Frontal cortex (tissue), 3 donors: ENCODE measurements at regions not wholly inside any gene's neighbourhood (a gene's known extent, or its start where the extent isn't known, plus 50 kb on each side); places are given as distances from the start of the nearest gene placed in this dataset.
"Not testable (repeated sequence)": the region's sequence is repeated elsewhere in the genome, so short reads cannot be mapped to it uniquely, and the experiment has no call there.

ENCODE experiments used
- DNase-seq, 2 donors: peaks; one replicate each; pipeline ENCODE4 v3.0.0; 2012; ENCODE audit warnings: low spot score in 2 of 2
- FAIRE-seq: peaks from 2 replicates; lab custom pipeline; 2012; peaks lifted over from hg19 to GRCh38; lab: Jason Lieb, UNC
- donor health status: control.
- donor health status: control.
- donor health status: control.

- DNase-seq (peak in 1 of 2 donors; percentile 0), FAIRE-seq (no peak)
These were observed 533.1 kb downstream of the TBL1XR1 start for GRCh38 chr3:176663837-176664831.

- FAIRE-seq (no peak), DNase-seq (no peak)
These were observed 533.9 kb downstream of the TBL1XR1 start for GRCh38 chr3:176663387-176663786.

- no peak for DNase-seq
- no peak for FAIRE-seq
These were observed 535.8 kb downstream of the TBL1XR1 start for GRCh38 chr3:176661432-176661964.

DNA sequence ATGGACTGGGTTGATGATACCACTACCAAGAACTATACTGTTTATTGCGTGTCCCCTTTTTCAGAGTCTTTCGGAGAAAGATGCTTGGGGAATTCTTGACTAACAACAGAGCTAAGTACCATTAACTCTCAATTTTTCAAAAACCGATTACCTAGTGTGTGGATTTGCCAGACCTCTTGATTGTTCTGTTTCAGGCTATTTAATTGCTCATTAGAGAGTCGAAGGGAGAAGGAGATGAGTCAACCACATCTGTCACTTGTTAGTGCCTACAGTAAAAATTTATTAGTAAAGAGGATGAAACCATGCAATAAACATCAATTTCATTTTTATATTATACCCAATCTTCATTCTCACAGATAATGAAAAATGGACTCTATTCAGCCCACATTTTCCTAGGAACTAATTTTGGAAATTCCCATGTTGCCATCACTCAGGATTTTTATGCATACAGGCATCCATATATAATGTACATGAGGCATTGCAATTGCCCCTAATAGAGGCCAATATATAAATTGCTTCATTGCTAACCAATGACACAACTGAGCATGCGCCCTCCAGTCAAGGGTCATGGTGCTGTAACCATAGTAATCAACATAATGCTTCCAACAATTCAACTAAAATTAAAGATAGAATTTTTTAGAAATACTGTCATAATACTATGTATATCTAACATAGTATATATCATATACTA is 541.7 kb downstream of the TBL1XR1 start:
- FAIRE-seq: no peak

DNA sequence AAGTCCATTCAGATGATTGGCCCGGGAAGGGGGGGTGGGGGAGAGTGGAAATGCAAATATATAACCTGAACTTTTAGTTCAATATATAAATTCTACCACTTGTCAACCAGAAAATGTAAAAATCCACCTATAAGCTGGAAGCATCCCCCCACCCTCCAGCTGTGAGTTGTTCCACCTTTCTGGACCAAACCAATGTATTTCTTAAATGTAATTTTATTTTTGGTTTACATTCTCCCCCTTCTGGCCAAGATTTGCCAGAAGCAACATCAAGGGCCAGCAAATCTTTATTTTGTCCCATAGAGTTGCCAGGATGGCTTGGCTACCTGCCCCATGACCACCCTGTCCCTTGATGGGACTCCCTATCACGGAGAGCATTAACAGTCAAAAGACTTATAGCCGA is 545.7 kb downstream of the TBL1XR1 start:
- FAIRE-seq (no peak), DNase-seq (no peak)

More for the DNA sequence above, 541.7 kb downstream of the TBL1XR1 start:
- no peak for DNase-seq

DNA sequence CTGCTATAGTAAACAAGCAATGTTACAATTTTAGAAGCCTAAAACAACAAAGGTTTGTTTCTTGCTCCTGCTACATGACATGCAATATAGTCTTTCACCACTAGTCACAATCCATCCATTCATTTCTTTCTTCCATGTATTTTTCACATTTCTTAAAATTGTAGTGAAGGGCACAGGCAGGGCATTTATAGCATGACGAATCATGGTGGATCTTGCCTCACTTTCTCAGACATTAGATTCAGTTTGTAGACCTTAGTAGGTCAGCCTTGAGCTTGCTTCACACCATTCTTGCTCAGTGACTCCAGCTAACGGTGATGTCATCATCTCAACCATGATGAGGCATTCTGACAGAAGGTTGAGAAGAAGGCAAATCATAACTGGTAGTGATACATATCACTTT is 546.8 kb downstream of the TBL1XR1 start:
- FAIRE-seq (no peak), DNase-seq (no peak)

- FAIRE-seq: no peak
- no peak for DNase-seq
These were observed 549.3 kb downstream of the TBL1XR1 start for GRCh38 chr3:176647987-176648386.

DNA sequence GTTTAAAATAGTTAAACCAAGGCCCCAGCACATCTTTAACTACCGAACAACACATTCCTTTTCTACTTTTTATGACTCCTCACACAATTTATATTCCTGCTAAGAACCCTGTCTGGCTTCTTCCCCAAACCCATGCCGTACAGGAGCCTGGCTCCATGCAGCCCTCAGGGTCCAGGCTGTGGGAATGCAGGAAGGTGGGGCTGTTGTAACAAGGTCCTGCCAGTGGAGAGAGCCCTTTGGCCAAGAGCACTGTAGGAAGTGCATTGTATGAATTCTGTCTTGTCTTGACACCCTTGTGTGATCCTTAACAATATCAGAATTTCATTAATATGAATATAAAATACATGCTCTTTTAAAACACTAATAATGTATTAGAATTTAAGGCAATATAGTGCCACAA is 563.8 kb downstream of the TBL1XR1 start:
- DNase-seq (no peak), FAIRE-seq (no peak)

- DNase-seq: no peak
- no peak for FAIRE-seq
These were observed 564.4 kb downstream of the TBL1XR1 start for GRCh38 chr3:176632925-176633324.

GRCh38 chr3:176631165-176631564 is 566.1 kb downstream of the TBL1XR1 start:
- FAIRE-seq (no peak), DNase-seq (no peak)

DNA sequence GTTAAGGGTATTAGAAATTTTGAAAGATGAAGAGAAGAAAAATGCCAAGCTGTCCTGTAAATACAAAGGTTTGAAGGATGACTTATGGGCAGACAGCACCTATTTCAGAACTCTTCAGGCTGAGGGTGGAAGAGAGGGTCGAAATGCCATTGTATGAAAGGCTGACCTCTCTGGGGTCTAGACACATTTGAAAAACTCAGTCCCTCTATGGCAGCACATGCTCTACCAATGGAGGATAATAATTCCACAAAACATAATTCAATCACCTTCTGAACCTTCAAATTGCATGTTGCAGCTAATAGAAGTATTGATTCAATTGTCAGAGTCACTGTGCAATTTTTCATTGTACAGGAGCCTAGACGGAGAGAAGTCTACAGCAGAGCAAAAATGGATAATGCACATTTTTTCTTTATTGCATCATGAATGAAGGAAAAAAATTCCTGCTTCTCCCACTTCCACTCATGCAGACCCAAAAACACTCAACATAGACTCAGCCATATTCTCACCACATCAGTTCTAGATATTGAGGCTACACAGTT is 569.1 kb downstream of the TBL1XR1 start:
- DNase-seq: no peak
- no peak for FAIRE-seq

GRCh38 chr3:176623468-176624150 is 573.7 kb downstream of the TBL1XR1 start:
- DNase-seq: no peak
- FAIRE-seq: no peak

- no peak for DNase-seq
- no peak for FAIRE-seq
These were observed 577.4 kb downstream of the TBL1XR1 start for GRCh38 chr3:176619833-176620232.

DNA sequence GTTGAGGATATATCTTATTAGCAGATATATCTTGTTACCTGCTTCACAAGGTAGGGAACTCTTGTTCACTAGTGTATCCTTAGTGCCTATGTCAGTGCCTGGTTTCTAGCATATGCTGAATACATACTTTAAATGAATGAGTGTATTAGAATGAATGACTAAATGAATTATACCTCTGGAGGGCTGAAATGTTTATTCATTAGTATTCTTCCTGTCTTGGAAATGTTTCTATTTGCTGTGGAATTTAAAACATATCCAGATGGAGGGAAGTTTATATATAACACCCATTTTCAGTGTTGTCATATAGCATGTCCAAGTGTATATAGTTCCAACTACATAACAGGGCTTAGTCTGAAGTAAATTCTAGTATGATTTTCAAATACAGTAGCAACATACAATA is 581.5 kb downstream of the TBL1XR1 start:
- FAIRE-seq: no peak
- DNase-seq: no peak

- FAIRE-seq: no peak
- no peak for DNase-seq
These were observed 585.6 kb downstream of the TBL1XR1 start for GRCh38 chr3:176611703-176612102.

DNA sequence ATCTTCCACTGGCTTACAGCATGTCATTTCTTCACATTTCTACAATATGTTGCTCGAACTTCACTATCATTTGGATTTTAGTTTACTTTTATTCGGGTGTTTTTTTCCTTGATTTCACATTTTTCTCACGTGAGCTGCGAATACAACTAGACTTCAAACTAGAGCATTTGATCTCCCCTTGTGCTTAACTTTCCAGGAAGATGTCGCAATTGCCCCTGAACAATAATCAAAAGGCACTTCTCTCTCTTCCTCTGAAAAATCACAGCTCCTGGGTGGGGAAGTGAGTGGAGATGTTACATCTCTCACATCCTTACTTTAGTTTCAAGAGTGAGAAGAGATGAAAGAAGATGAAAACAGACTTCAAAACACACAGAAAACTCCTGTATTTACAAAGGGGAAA is 587.9 kb downstream of the TBL1XR1 start:
- no peak for DNase-seq
- FAIRE-seq: no peak

DNA sequence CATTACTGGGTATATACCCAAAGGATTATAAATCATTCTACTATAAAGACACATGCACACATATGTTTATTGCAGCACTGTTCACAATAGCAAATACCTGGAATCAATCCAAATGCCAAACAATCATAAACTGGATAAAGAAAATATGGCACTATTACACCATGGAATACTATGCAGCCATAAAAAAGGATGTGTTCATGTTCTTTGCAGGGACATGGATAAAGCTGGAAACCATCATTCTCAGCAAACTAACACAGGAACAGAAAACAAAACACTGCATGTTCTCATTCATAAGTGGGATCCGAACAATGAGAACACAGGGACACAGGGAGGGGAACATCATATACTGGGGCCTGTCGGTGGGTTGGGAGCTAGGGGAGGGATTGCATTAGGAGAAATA is 591.7 kb downstream of the TBL1XR1 start:
- not testable (repeated sequence) for DNase-seq, FAIRE-seq

- DNase-seq (no peak), FAIRE-seq (no peak)
These were observed 602.0 kb downstream of the TBL1XR1 start for GRCh38 chr3:176595307-176595706.

GRCh38 chr3:176590722-176591121 is 606.6 kb downstream of the TBL1XR1 start:
- DNase-seq (no peak), FAIRE-seq (no peak)

DNA sequence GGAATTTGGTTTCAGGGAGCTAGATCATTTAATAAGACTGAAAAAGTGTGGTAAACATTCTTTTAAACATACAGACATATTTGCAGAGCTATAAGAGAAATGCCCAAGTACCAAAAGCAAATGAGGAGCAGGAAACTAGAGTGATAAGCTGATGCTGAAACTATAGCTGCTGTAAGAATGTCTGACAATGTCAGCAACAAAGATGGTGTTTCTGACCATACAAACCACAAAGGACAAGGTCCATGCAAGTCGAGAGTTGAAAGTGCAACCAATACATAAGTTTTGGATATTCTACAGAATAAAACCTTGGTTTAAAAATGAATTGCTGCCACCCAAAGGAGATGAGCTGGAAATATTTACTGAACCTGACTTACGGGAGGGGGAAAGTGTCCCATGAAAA is 610.2 kb downstream of the TBL1XR1 start:
- no peak for DNase-seq
- no peak for FAIRE-seq
